NT2/D1 (cell line): ENCODE measurements at regions not wholly inside any gene's neighbourhood (a gene's known extent, or its start where the extent isn't known, plus 50 kb on each side); places are given as distances from the start of the nearest gene placed in this dataset.

Experiments used
- DNase-seq: peaks from one replicate; pipeline ENCODE4 v3.0.0-alpha.2; 2011; ENCODE audit warnings: low read depth, low spot score
- H3K27me3 ChIP-seq: 2 replicates; pipeline ENCODE4 v1.6.0; 2011; ENCODE audit warnings: mild to moderate bottlenecking; ENCODE audit not compliant: insufficient read length, insufficient read depth
- H3K36me3 ChIP-seq: 2 replicates; pipeline ENCODE4 v1.6.1; 2011; ENCODE audit warnings: mild to moderate bottlenecking, low read length, mixed read lengths; ENCODE audit not compliant: insufficient read depth, insufficient read length
- H3K4me1 ChIP-seq: 2 replicates; pipeline ENCODE4 v1.5.1; 2011; ENCODE audit not compliant: insufficient read depth, insufficient read length
- H3K4me3 ChIP-seq: 2 replicates; pipeline ENCODE4 v1.5.1; 2011; ENCODE audit warnings: low read depth; ENCODE audit not compliant: insufficient read length
- H3K9ac ChIP-seq: 2 replicates; pipeline ENCODE4 v1.6.0; 2011; ENCODE audit warnings: low read depth; ENCODE audit not compliant: insufficient read length
- H3K9me3 ChIP-seq: 2 replicates; pipeline ENCODE4 v1.5.1; 2011; ENCODE audit warnings: mild to moderate bottlenecking, low read length; ENCODE audit not compliant: insufficient read depth
- SUZ12 ChIP-seq: IDR thresholded peaks from 2 replicates; pipeline ENCODE4 v1.6.1; 2011; ENCODE audit not compliant: insufficient read length, insufficient read depth; ENCODE audit errors: extremely low read depth
- YY1 ChIP-seq: IDR thresholded peaks from 2 replicates; pipeline ENCODE4 v1.6.1; 2011; ENCODE audit not compliant: insufficient read length, insufficient read depth
- ZNF274 ChIP-seq: IDR thresholded peaks from 2 replicates; pipeline ENCODE4 v1.6.1; 2011; ENCODE audit warnings: mild to moderate bottlenecking, low read depth, low read length

DNA sequence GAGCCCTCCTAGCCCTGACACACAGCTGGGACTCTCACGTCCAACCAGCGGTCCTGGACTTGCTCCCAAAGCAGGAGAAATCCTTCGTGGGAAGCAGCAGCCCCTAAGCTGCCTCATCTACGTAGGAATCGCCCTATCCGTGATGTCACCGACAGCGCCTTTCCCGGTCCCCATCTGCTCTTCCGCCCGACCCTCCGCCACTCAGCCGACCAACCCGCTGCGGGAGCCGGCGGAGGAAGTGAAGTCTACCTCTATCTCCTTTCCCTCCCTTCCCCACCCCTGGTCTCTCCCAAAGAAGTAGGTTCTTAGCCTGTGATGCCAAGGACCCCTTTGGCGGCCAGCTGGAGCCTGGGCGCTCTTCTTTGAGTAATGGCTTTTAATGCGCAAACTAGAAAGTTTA is 272.1 kb downstream of the FAM72C start:
- Histone ChIP-seq H3K4me1 (no peaks in the 10 kb centered on the region), H3K4me3 (no peak overlapping the region), H3K36me3 (no peaks in the 10 kb centered on the region), H3K9me3 (no peaks in the 10 kb centered on the region), H3K9ac (no peak overlapping the region), H3K27me3 (no peaks in the 10 kb centered on the region)
- no peak for DNase-seq
- TF ChIP-seq ZNF274 (no peak), SUZ12 (no peak), YY1 (no peak)

DNA sequence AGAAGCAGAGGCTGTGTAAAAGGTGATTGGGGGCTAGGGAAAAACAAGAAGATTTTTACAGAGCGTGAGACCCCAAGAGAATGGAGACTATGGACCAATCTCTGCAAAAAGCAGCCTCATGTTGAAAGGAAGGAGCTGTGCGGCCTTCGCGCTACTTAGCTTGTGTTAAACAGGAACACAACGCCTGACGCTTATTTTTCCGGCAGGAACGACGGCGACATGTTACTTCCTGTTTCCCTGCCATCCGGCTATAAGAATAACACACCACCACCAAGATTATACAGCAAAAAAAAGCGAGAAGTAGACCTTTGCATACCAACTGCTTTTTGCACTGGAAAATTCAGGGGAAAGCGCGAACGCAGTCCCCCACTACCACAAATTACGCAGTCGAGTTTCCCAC is 272.7 kb downstream of the FAM72C start:
- Histone ChIP-seq H3K4me3 (no peak overlapping the region), H3K27me3 (no peaks in the 10 kb centered on the region), H3K4me1 (no peaks in the 10 kb centered on the region), H3K9ac (no peak overlapping the region), H3K9me3 (no peaks in the 10 kb centered on the region), H3K36me3 (no peaks in the 10 kb centered on the region)
- TF ChIP-seq ZNF274 (no peak), YY1 (no peak), SUZ12 (no peak)
- no peak for DNase-seq

DNA sequence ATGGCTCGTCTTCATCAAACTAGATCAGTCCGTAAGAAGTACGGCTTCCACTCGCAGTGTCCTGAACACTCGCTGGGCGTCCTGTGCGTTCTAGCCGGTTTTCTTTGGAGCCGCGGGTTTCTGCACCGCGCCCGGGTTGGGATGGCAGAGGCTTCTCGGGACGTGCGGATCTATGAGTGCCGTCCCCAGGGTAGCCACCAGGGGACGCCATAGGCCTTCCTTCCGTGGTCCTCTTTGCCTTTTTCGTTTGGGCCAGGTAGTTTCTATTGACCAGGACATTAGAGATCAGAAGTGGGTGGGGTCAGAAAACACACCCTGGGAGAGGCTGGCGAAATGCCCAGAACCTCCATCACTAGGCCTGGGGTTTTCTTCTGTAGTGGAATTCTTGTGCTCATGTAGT is 273.8 kb downstream of the FAM72C start:
- no peak for DNase-seq
- no peaks in the 10 kb centered on the region for H3K27me3 ChIP-seq
- TF ChIP-seq ZNF274 (no peak), YY1 (no peak), SUZ12 (no peak)

DNA sequence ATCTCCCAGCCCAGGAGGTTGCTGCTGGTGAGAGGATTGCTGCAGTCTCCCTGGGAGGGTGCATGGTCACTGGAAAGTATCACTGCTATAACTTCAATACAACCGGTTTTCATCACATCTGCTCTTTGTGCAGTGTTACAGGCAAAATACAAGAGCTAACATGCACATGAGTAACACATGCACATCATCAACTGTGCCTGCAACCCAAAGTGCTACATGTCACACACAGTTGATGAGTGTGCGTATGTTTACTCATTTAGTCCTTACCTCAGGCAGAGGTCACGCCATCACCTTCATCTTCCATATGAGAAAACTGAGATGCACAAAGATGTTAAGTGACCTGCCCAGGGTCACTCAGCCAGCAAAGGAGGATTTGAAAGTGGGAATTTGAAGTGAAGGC is 277.7 kb downstream of the FAM72C start:
- no peaks in the 10 kb centered on the region for H3K9me3 ChIP-seq
- TF ChIP-seq YY1 (no peak), SUZ12 (no peak), ZNF274 (no peak)
- H3K4me3 ChIP-seq = no peak overlapping the region
- no peaks in the 10 kb centered on the region for H3K27me3 ChIP-seq
- no peak overlapping the region for H3K9ac ChIP-seq
- H3K36me3 ChIP-seq = no peaks in the 10 kb centered on the region
- no peak for DNase-seq
- H3K4me1 ChIP-seq = no peaks in the 10 kb centered on the region

More for the DNA sequence above, 273.8 kb downstream of the FAM72C start:
- no peak overlapping the region for H3K9ac ChIP-seq
- H3K4me1 ChIP-seq = no peaks in the 10 kb centered on the region
- H3K36me3 ChIP-seq = no peaks in the 10 kb centered on the region
- H3K4me3 ChIP-seq = no peak overlapping the region
- H3K9me3 ChIP-seq = no peaks in the 10 kb centered on the region

DNA sequence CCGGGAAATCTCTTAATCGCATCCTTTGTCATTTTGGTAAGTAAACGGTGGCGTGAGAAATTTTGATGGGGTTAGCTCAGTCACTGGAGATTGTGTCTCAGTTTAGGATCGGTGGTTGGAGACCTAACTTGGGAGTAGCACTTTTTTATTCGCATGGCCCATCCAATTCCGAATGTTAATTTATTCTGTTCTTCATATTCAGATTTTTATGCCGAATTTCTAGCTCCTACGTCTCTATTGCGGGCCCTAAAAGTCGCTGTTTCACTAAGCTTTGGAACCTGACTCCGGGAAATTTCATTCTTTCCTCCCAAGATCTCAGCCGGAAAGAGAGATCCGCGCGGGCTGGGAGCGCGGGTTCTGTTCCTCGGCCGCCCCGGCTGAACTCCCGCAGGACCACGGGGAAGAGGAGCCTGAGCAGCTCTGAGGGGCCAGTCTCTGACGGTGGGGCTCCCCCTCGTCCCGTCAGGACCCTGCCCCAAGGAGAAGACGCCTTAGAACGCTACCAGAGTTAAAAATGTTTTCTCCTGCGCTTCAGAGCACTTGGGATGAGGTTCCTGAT is 279.7 kb downstream of the FAM72C start:
- Histone ChIP-seq H3K27me3 (no peaks in the 10 kb centered on the region), H3K9ac (no peak overlapping the region), H3K4me3 (no peak overlapping the region), H3K9me3 (no peaks in the 10 kb centered on the region), H3K4me1 (no peaks in the 10 kb centered on the region), H3K36me3 (no peaks in the 10 kb centered on the region)
- no peak for DNase-seq
- TF ChIP-seq ZNF274 = no peak
- TF ChIP-seq SUZ12 = no peak
- TF ChIP-seq YY1 = no peak

DNA sequence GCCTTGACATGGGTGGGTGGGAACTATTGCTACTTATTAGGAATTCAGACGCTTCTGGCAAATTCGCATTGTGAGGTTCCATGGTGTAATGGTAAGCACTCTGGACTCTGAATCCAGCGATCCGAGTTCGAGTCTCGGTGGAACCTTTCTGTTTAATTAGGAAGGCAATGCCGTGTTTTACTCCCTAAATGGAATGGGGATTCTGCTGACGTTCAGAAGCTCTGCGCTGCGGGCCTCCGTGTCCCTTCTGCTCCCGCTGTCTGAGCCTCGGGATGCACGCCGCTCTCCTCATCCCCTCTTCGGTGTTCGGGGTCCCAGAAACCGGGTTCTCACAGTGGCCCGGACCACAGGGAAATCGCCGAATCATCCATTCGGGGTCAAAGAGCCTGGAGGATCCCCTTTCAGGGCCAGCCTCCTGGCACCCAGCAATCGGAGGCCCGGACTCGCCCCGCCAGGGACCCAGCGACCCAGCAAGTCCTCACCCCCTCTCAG is 280.3 kb downstream of the FAM72C start:
- Histone ChIP-seq H3K9me3 (no peaks in the 10 kb centered on the region), H3K36me3 (no peaks in the 10 kb centered on the region), H3K27me3 (no peaks in the 10 kb centered on the region), H3K4me1 (no peaks in the 10 kb centered on the region), H3K9ac (no peak overlapping the region), H3K4me3 (no peak overlapping the region)
- DNase-seq = no peak
- TF ChIP-seq ZNF274 = no peak
- TF ChIP-seq YY1 = no peak
- TF ChIP-seq SUZ12 = no peak

DNA sequence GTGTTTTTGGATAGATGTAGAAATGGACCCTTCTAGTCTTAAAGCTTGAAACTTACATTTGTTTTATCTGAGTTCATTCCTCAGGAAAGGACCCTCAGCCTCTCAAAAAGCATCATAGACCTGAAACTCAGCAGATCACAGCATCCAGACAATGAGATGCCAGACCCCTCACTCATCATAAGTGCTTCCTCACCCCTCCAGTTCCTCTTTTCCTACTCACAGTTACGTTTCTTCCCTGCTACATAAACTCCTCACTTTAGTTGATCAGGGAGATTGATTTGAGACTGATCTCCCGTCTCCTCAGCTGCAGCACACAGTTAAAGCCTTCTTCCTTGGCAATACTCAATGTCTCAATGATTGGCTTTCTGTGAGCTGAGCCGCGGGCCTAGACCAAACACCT is 282.0 kb downstream of the FAM72C start:
- no peaks in the 10 kb centered on the region for H3K36me3 ChIP-seq
- no peak overlapping the region for H3K4me3 ChIP-seq
- no peak overlapping the region for H3K9ac ChIP-seq
- no peaks in the 10 kb centered on the region for H3K9me3 ChIP-seq
- no peaks in the 10 kb centered on the region for H3K4me1 ChIP-seq
- no peaks in the 10 kb centered on the region for H3K27me3 ChIP-seq
- no peak for TF ChIP-seq ZNF274
- TF ChIP-seq YY1 = no peak
- no peak for DNase-seq

DNA sequence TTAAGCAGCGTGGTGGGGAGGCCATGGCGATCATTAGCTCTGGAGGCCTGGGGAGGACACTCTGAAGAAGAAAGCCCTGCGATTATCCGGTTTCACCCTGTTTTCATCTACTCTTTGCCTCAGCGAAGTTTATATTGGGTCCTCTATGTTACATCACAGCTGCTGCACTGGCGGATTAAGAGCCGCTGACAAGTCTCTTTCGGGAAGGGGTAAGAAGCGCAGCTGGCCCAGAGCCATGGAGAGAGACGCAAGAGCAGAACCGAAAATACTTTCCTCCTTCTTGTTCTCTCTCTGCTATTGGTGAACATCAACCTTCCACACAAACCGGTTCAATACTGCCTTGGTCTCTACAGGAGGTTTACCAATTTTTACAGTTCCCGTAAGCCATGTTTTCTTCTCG is 291.5 kb downstream of the FAM72C start:
- TF ChIP-seq ZNF274 (no peak), SUZ12 (no peak)
- Histone ChIP-seq H3K27me3 (no peaks in the 10 kb centered on the region), H3K4me3 (no peak overlapping the region), H3K4me1 (no peaks in the 10 kb centered on the region), H3K9me3 (no peaks in the 10 kb centered on the region), H3K36me3 (no peaks in the 10 kb centered on the region), H3K9ac (no peak overlapping the region)
- DNase-seq = no peak
